Stomach (tissue), 4 donors: ENCODE measurements at regions not wholly inside any gene's neighbourhood (a gene's known extent, or its start where the extent isn't known, plus 50 kb on each side); places are given as distances from the start of the nearest gene placed in this dataset.

Source experiments
- CTCF ChIP-seq, 7 experiments: fragments of 450-650 bp in 4 of 7; fragments of 200-600 bp in 3 of 7; sonication (generic) in 3 of 7; IDR thresholded peaks; one replicate each; pipeline ENCODE4 v1.5.1; 2016 to 2019; ENCODE audit warnings: antibody characterized with exemption in 7 of 7, control low read depth in 2 of 7, mild to moderate bottlenecking in 1 of 7
- POLR2A ChIP-seq, 4 donors: fragments of 450-650 bp; IDR thresholded peaks; one replicate each; pipeline ENCODE4 v1.6.1; 2016; ENCODE audit warnings: antibody characterized with exemption in 4 of 4, control low read depth in 2 of 4, mild to moderate bottlenecking in 1 of 4, moderate library complexity in 1 of 4

- TF ChIP-seq CTCF (IDR thresholded peaks at IDR 0.05) (peak in 5 of 7 experiments; percentile 28 to 72 (median 56)), POLR2A (IDR thresholded peaks at IDR 0.05) (no peak)
Measured at GRCh38 chr2:133886735-133887675, 318.7 kb upstream of the NCKAP5 start.
